HG03280 (cell line): ENCODE measurements at regions not wholly inside any gene's neighbourhood (a gene's known extent, or its start where the extent isn't known, plus 50 kb on each side); places are given as distances from the start of the nearest gene placed in this dataset.
"Not testable (repeated sequence)": the region's sequence is repeated elsewhere in the genome, so short reads cannot be mapped to it uniquely, and the experiment has no call there.

Experiments
- ATAC-seq: cut with Tn5 transposase; IDR thresholded peaks from one replicate; pipeline ENCODE4 v1.9.1; 2021; ENCODE audit warnings: mild to moderate bottlenecking, moderate library complexity; ENCODE audit not compliant: unreplicated experiment

DNA sequence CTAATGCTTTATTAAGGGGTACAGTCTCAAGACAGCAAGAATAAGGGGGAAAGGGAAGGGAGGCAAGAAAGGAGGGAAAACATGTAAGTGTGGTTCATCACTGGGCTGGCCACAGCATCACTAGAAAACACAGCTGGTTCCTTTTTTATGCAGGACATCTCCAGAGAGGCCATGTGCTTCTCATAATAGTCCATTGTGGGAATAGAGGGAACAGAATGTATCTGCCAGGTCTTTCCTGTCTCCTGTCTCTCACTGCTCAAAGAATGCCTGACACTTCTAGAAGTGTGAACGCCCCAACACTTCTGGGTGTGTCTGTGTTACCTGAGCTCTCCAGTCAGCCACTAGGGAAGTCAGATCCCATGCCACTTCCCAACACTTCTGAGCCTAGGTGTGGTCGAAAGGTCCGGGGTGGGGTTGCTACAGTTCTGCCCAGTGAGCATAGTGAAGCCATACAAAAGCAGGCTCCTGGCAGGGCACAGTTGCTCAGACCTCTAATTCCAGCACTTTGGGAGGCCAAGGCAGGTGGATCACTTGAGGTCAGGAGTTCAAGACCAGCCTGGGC, 255.6 kb upstream of the SLC30A5 start:
- ATAC-seq: no peak

DNA sequence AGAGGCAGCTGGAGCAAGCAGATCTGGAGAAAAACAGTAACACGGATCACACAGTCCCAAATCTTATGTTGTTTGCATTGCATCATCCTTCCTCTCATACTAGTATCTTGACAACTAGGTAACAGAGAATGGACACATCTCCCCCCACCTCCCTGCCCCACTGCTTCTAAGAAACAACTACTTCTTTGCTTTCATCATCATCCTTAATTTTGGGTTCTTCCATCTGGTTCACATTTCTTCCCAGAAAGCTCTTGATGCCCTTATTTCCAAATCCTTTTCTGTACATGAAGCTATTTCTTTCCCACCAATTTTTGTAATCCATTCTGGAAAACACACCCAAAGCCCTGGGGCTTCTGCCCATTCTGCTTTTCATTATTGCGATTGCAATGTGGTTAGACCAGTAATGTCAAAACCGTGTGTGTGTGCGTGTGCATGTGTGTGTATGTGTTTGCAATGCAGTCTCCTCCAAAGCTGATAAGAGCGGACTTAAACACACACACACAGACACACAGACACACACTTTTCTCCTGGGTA, 254.7 kb upstream of the SLC30A5 start:
- ATAC-seq: no peak

DNA sequence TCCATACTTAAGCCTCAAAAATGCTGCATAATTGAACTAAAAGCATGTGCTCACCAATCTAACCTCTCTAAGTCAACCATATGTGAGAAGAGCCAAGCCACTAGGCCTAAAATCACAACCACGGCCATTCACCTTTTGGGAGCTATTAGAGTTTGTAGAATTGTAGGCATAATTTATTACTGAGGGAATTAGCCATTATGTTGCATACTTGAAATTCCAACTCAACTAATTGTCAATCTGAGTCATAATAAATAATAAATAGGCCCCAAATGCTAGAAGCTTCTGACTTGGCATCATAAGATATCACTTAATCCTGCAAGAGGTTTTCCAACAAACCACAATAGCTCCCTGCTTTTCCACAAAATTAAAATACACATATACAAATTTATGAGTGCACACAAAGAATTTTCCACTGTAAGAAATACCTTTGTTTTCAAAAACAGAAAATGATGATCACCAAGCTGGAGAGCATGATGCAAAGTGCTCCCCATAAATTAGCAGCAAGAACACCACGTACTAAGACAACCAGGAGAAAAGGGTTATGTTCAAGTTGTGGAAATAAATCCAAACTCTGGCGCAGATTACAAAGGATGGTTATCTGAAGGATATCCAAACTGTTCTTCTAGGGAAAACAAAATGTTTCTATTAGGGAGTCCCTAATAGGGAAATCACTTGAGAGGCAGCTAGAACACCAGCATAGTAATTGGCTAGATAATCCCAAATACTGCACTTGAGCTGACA, 250.0 kb upstream of the SLC30A5 start:
- no peak for ATAC-seq

DNA sequence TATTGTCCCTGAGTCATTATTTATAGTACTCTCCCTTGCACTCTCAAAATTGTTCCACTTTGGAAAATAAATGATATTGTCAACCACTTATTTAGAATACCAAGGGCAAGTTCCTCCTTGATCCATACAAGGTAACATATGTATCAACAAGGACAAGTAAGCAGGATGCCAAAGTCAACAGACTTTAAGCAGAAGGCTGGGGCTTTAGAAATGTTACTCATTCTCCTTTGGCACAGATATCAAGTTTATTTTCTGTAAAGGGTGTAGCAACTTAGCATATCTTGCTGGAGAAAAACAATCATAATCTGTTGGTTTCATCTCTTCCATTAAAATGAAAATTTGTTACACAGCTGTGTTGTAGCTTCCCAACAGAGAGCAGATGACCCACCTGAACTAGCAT, 248.7 kb upstream of the SLC30A5 start:
- no peak for ATAC-seq

DNA sequence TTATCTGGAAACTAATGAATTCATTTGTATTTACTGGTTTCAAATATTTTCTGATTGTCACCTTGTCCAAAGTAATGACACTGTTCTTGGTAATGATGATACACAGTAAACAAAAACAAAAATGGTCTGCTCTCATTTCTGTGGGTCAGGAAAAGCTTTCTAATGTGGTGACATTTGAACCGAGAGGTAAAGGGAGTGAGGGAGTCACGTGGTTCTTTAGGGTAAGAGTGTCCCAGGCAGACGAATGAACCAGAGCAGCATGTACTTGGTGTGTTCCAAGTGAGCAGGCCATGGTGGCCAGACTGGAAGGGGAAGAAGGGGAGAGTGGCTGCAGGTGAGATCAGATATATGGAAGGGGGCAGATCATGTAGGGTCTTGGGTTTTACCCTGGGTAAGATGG, 247.0 kb upstream of the SLC30A5 start:
- no peak for ATAC-seq

DNA sequence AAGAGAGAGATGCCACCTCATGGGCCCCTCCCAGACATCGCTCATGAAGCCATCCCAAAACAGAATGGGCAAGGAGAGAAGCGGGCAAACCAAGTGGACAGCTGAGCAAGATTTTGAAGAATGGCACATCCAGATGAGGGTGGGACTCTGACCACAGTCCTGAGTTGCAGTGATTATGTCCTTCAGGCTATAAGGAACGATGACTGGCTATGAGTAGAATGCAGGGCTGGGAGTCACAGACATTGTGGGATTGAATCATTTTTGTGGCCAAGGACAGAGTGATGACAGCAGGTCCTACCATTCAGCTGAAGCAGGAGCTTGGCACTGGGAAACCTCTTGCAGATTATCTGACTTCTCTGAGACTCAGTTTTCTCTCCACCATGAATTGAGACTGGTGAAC, 245.7 kb upstream of the SLC30A5 start:
- no peak for ATAC-seq

DNA sequence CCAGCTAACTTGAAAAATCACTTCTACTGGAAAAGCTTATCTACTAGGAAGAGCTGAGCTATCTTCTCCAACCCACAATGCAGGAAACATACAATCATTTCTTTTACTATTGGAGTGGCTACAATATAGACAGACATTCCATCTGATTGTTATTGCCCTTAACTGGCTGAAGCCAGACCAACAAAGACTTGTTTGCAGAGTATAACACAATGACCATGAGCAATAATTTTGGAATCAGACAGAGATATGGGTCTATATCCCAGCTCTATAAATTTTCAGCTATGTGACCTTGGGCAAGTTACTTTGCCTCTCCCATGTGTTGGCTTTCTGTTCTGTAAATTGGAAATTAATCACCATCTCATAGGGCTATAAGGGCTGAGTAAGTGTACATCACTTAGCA, 244.7 kb upstream of the SLC30A5 start:
- ATAC-seq: no peak

DNA sequence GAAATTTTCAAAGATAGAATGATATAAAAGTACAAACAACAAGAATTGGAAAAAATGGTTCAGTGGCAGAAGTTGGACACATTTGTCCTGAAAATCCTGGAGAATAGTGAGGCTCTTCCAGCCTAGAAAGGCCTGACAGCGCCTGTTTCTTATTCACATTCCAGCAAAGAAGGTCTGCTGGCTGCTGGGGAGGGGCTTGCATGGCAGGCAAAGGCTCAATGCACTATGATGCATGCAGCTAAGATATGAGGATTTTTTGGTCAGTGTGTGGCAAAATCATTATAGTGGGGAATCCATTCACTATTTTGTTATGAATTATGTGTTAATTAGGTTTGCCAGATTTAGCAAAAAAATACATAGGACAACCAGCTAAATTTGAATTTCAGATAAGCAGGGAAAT, 243.9 kb upstream of the SLC30A5 start:
- no peak for ATAC-seq

DNA sequence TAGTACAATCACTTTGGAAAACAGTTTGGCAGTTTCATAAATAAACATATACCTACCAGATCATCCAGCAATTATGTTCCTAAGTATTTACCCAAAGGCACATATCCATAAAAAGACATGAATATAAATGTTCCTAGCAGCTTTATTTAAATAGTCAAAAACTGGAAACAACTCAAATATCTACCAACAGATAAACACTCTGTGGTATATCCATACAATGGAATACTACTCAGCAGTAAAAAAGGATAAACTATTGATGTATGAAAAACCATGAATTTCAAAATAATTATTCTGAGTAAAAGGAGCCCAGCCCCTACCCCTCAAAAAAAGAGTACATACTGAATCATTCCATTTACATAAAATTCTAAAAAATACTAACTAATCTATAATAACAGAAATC, 232.7 kb upstream of the SLC30A5 start:
- no peak for ATAC-seq

DNA sequence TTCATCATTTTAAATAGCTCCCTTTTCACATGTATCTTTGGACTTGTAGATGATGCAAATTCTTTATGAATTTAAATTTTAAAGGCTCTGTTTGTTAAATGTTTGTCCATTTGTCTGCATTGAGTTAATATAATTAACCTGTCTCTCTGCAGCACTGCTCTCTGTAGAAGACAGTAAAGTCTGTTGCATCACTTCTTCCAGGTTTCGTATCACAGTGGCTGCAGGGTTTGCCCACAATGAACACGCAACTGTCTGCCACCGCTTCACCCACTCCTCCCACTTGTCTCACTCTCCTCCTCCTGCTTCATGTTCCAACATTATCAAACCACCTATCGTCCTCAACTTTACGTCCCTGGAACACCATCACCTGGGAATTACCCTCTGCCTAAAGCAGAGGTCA, 231.3 kb upstream of the SLC30A5 start:
- ATAC-seq: no peak

DNA sequence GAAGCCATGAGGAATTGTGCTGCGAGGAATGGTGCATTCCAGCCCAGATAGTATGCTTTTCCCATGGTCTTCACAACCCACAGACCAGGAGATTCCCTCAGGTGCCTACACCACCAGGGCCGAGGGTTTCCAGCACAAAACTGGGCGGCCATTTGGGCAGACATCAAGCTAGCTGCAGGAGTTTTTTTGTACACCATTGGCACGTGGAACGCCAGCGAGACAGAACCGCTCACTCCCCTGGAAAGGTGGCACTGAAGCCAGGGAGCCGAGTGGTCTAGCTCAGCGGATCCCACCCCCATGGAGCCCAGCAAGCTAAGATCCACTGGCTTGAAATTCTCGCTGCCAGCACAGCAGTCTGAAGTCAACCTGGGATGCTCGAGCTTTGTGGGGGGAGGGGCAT, 228.6 kb upstream of the SLC30A5 start:
- ATAC-seq: not testable (repeated sequence)

DNA sequence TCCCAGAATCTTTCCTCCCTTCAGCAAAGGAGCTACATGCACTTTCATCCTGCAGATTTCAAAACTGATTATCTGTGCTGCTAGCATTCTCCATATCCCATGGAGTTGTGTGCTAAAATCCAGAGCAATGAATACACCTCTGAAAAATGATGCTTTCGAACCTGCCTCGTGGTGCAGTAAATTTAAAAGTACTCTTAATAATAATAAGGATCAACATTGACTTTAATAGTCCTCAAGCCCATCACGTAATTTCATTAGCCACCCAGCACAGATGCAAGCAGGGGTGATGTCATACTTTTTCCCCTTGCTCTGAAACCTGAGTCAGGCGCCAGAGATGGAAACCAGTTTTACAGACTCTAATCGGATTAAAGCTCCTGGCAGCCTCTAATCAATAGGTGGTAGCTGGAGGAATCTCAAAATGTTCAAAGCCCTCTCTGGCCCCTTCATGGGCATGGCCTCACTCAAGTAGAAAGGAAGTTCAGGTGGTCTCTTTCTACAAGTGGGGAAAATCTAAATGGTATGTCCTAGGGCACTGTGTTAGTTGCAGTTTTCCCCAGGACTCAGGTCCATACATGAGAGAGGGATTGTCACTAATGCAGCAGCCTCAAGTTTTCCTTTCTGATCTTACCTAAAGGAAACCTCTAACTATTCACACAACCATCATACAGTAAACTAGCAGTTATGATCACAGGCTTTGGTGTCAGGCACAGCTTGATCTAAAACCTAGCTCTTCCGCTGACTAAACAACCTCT, 221.6 kb upstream of the SLC30A5 start:
- no peak for ATAC-seq

DNA sequence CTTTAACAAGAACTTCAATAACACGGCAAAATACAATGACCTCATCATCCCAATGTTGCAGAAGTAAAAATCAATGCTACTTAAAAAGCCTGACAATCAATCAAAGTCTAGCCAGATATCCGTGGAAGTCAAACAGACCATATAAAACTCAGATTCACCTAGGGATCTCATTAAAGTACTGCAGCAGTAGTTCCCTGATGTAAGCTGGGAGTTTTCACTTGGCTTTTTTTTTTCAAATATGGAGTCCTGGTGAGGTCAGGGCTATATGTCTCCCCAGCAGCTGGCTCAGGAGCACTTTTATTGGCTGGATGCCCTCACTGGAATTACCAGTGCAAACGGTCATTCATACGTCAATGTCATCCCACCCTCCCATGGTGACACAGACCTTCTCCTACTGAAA, 220.6 kb upstream of the SLC30A5 start:
- no peak for ATAC-seq

DNA sequence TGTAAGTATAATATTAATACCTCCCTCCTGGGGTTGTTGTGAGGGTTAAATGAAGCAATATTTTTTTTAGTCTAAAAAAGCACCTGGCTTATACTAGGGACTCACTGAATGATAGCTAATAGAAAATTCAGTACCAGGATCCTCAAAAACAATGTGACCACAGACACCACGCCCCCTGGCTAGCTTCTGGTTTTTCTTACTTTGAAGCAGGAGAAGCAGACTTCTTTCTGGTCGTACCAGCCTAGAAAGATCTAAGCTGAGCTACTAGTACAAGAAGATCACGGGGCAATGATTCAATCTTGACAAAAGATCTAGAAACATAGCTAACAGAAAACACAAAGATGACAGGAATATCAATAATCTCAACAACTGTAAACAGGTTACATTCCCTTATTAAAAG, 218.5 kb upstream of the SLC30A5 start:
- no peak for ATAC-seq

DNA sequence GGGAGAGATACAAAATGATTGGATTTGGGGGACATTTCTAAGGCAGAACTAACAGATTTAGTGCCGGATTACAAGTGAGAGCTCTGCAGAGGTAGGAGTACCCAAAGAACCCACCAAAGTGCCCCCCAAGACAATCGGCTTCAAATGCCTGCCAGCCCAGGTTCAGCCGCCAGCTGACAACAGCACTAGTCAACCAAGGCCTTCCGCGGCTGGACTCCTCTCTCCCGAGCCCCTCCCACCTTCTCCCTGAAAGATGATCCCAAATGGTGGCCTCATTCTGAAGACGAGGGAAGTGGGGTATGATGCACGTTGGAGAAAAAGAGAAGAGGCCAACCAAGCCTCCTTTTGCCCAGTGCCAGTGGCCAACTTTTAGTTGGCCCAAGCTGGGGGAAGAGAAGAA, 210.4 kb upstream of the SLC30A5 start:
- ATAC-seq: no peak

DNA sequence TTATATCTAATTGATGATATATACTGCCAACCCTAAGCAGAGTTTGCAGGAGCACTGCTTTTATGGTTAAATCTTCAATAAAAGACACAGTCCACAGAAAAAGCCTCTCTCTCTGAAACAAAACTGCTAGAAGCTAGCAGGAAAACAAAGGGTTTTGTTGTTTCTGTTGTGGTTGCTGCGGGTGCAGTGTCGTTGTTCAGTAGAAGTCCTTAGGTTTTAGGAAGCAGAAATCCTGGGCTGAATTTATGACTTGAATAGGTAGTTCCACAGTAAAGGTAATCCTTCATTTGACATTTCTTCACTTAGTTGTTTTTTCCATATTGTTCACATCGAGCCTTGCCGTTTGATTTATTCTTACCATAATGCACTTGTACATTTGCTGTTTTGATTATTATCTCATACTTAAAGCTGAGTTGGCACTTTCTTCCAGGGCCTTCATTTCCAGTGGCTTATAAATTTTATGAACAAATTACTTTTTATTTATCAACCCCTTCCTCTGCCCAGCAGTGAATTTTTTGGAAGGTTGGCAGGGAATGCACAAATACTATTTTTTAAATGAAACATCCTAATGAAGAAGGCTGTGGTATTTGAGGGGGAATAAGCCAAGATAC, 209.6 kb upstream of the SLC30A5 start:
- ATAC-seq: no peak

DNA sequence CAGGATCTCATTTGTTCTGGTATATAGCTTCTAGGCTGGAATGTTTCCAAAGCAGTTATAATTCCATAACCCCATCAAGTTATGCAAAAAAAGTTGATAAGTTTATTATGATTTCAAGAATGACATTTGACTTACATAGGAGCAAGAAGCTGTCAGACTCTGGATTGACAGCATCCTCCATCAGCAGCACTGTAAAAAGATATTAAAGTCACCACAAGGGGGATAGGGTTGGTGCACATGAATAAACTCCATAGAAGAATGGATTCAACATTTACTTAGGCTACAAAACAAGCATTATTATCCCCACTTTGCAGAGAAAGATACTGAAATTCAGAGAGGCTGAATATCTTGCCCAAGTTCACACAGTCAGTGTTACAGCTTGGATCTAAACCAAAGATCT, 208.9 kb upstream of the SLC30A5 start:
- ATAC-seq: no peak

DNA sequence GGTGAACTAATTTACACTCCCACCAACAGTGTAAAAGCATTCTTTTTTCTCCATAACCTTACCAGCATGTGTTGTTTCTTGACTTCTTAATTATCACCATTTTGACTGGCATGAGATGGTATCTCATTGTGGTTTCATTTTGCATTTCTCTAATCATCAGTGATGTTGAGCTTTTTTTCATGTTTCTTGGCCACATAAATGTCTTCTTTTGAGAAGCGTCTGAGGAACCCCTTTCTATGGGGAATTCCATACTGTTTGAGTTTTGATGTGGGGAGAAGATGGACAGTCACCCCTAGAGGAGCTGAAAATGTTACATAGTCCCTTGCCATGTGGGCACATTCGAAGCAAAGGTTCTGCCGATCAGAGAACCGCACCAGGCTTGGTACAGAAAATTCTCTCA, 207.0 kb upstream of the SLC30A5 start:
- no peak for ATAC-seq

DNA sequence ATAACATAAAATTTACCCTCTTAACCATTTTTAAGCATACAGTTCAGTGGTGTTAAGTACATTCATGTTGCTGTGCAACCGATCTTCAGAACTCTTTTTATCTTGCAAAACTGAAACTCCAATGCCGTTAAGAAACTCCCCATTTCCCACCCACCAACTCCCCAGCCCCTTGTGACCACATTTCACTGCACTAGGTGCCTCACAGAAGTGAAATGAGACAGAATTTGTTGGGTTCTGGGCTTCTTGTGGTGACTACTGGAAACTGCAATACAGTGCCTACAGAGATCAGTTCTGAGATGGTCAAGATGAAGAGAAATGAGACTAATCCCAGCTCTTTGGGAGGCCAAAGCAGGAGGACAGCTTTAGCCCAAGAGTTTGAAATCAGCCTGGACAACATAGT, 202.1 kb upstream of the SLC30A5 start:
- peak; percentile 66 for ATAC-seq

DNA sequence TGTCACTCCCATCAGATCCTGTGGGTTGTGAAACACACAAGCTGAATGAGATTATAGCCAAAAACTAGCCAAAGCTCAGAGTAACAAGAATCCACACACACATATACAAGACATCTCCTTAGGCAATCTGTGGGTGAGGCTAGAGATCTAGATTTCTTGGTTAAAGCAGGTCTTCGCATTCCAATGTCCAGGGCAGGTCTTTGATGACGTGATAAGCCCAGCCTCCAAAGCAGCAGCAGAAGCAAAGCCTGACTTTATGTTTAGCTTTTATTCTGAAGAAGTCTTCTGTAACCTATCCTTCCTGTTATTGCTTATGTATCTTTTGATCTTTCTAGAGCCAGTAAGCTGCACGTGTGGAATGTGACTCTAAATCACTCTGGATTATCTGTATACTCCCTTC, 199.1 kb upstream of the SLC30A5 start:
- ATAC-seq: no peak

DNA sequence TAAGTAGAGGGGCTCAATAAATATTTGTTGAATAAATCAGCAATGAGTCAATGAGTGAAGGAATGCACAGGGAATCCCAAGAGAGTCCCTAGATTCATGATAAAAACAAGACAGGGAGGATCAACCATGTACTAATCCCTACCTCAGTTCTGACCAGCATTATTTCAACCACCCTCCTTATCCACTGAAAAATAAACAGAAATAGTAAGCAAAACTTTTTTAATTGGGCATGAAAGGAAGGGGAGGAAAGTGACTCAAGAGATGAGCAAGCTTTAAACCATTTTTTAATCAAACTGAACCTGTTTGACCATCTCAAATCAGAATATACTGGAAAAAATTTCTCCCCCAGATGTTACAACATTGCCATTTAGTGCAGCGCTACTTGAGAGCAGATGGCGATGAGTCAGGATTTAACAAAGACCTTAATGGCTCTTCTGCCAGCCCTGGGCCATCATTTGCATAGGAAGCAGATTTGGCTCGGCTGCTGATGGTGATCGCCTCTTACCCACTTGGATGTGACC, 194.8 kb upstream of the SLC30A5 start:
- ATAC-seq: no peak
